ENCODE measurements at regions not wholly inside any gene's neighbourhood (a gene's known extent, or its start where the extent isn't known, plus 50 kb on each side); places are given as distances from the start of the nearest gene placed in this dataset.
"Not testable (repeated sequence)": the region's sequence is repeated elsewhere in the genome, so short reads cannot be mapped to it uniquely, and the experiment has no call there.

- H3K9me3 ChIP-seq (ENCODE audit: insufficient read depth, low read depth), result no peaks in the 10 kb centered on the region
- peak overlapping the region; percentile 26; the same call in 1 of the 2 replicates for H3K4me3 ChIP-seq
- H3K27ac ChIP-seq, result peak overlapping the region; percentile 95
- no TSS peak for BruUV-seq (replicated peaks)
- peaks cover 33% of the 10 kb centered on the region for H3F3A ChIP-seq (ENCODE audit: insufficient read depth, low read depth)
- peaks cover 36% of the 10 kb centered on the region for H3K4me1 ChIP-seq (replicated peaks; ENCODE audit: insufficient read depth)
- no peaks in the 10 kb centered on the region for H3K79me2 ChIP-seq (ENCODE audit: low read depth)
- no peaks in the 10 kb centered on the region for H3K36me3 ChIP-seq (ENCODE audit: low read depth)
- TF ChIP-seq CTCF (conservative IDR thresholded peaks at IDR 0.05) (no peak), EZH2 (IDR thresholded peaks at IDR 0.05; ENCODE audit: low read depth) (no peak)
- H4K20me1 ChIP-seq (ENCODE audit: insufficient read depth), result no peaks in the 10 kb centered on the region
- POLR2A ChIA-PET (ENCODE audit: unreplicated experiment), result no interaction called here
- peak overlapping the region; percentile 67 for H3K4me2 ChIP-seq
- H3K27me3 ChIP-seq (ENCODE audit: insufficient read depth, low read depth), result no peaks in the 10 kb centered on the region
- H3K9me2 ChIP-seq (ENCODE audit: insufficient read depth), result no peaks in the 10 kb centered on the region
- DNase-seq, result peak in 1 of 2 experiments; percentile 45
- CTCF ChIA-PET, result no interaction called here
- no peak overlapping the region for H2AFZ ChIP-seq
- intact Hi-C loops (cut with micrococcal nuclease; ENCODE audit: unreplicated experiment), result no loop called here
These were observed 84.4 kb upstream of the ATL2 start for GRCh38 chr2:38461470-38461869.

- DNase-seq, result no peak
- ChIA-PET POLR2A (ENCODE audit: unreplicated experiment) (no interaction called here), CTCF (interaction anchor here (0.6 kb wide), 1 partner anchor 25 kb away, joined by 4 read pairs; no protein-coding TSS in a partner anchor)
- Histone ChIP-seq H3K4me2 (no peak overlapping the region), H2AFZ (no peak overlapping the region), H3K27ac (peak overlapping the region; percentile 95), H3K9me3 (ENCODE audit: insufficient read depth, low read depth) (no peaks in the 10 kb centered on the region), H4K20me1 (ENCODE audit: insufficient read depth) (no peaks in the 10 kb centered on the region), H3K4me3 (no peak overlapping the region), H3K36me3 (ENCODE audit: low read depth) (no peaks in the 10 kb centered on the region), H3K79me2 (ENCODE audit: low read depth) (no peaks in the 10 kb centered on the region), H3F3A (ENCODE audit: insufficient read depth, low read depth) (peaks cover 33% of the 10 kb centered on the region), H3K27me3 (ENCODE audit: insufficient read depth, low read depth) (no peaks in the 10 kb centered on the region), H3K9me2 (ENCODE audit: insufficient read depth) (no peaks in the 10 kb centered on the region), H3K4me1 (replicated peaks; ENCODE audit: insufficient read depth) (peaks cover 36% of the 10 kb centered on the region)
- intact Hi-C loops (cut with micrococcal nuclease; ENCODE audit: unreplicated experiment), result no loop called here
- no TSS peak for BruUV-seq (replicated peaks)
- TF ChIP-seq CTCF (conservative IDR thresholded peaks at IDR 0.05) (no peak), EZH2 (IDR thresholded peaks at IDR 0.05; ENCODE audit: low read depth) (no peak)
These were observed 83.2 kb upstream of the ATL2 start for GRCh38 chr2:38460313-38460712.

GRCh38 chr2:38454081-38454480 lies 77.0 kb upstream of the ATL2 start:
- no peak overlapping the region for H3K4me2 ChIP-seq
- H3K9me2 ChIP-seq (ENCODE audit: insufficient read depth), result no peaks in the 10 kb centered on the region
- no peaks in the 10 kb centered on the region for H3K36me3 ChIP-seq (ENCODE audit: low read depth)
- no peaks in the 10 kb centered on the region for H3K79me2 ChIP-seq (ENCODE audit: low read depth)
- no peak for TF ChIP-seq EZH2 (IDR thresholded peaks at IDR 0.05; ENCODE audit: low read depth)
- H3K9me3 ChIP-seq (ENCODE audit: insufficient read depth, low read depth), result no peaks in the 10 kb centered on the region
- no peaks in the 10 kb centered on the region for H3K4me1 ChIP-seq (replicated peaks; ENCODE audit: insufficient read depth)
- H3K27me3 ChIP-seq (ENCODE audit: insufficient read depth, low read depth), result no peaks in the 10 kb centered on the region
- ChIA-PET CTCF (interaction anchor here (0.6 kb wide), 1 partner anchor 15 kb away, joined by 4 read pairs; no protein-coding TSS in a partner anchor), POLR2A (ENCODE audit: unreplicated experiment) (no interaction called here)
- H3F3A ChIP-seq (ENCODE audit: insufficient read depth, low read depth), result no peaks in the 10 kb centered on the region
- BruUV-seq (replicated peaks), result no TSS peak
- H3K4me3 ChIP-seq, result no peak overlapping the region
- no peak for DNase-seq
- intact Hi-C loops (cut with micrococcal nuclease; ENCODE audit: unreplicated experiment), result no loop called here
- H4K20me1 ChIP-seq (ENCODE audit: insufficient read depth), result no peaks in the 10 kb centered on the region
- H3K27ac ChIP-seq, result no peak overlapping the region
- H2AFZ ChIP-seq, result no peak overlapping the region

- H3K27me3 ChIP-seq (ENCODE audit: insufficient read depth, low read depth); H3K27ac ChIP-seq; H3K9me3 ChIP-seq (ENCODE audit: insufficient read depth, low read depth); H3K79me2 ChIP-seq (ENCODE audit: low read depth); H2AFZ ChIP-seq; H3K9me2 ChIP-seq (ENCODE audit: insufficient read depth); H3K4me2 ChIP-seq; POLR2A ChIA-PET (ENCODE audit: unreplicated experiment); H3K4me1 ChIP-seq (replicated peaks; ENCODE audit: insufficient read depth); intact Hi-C loops (cut with micrococcal nuclease; ENCODE audit: unreplicated experiment); H4K20me1 ChIP-seq (ENCODE audit: insufficient read depth); BruUV-seq (replicated peaks); DNase-seq; H3F3A ChIP-seq (ENCODE audit: insufficient read depth, low read depth); H3K4me3 ChIP-seq; H3K36me3 ChIP-seq (ENCODE audit: low read depth): not testable (repeated sequence)
- CTCF ChIA-PET, result interaction anchor here (0.6 kb wide), 1 partner anchor 373 kb away, joined by 7 read pairs; no protein-coding TSS in a partner anchor
These were observed 74.7 kb upstream of the ATL2 start for GRCh38 chr2:38451778-38452177.

All from PC-9 (cell line).